ENCODE measurements at regions not wholly inside any gene's neighbourhood (a gene's known extent, or its start where the extent isn't known, plus 50 kb on each side); places are given as distances from the start of the nearest gene placed in this dataset.
A peak's percentile ranks its signal among the peaks of the same experiment; 100 is the strongest.

DNA sequence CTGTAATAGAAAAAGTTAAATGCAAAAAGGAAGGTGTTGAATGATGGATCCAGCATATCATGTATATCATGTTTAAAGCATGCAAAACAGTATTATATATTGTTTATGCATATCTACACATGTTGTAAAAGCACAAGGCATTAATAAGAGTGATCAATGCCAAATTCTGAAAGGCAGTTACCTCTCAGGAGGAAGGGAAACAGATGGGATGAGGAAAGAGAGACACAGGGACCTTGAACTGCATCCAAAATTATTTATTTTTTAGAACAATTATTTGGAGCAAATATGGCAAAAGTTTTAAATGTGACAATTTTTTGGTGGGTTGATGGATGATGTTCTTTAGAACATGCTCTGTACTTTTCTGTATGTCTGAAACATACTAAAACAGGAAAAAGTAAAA lies 193.4 kb downstream of the CLCN4 start:
- H3K4me3 ChIP-seq (replicated peaks in 1 of 4; ENCODE audit: control extremely low read depth in 1 of 4, insufficient read depth in 1 of 4, low read depth in 3 of 4, low read length in 4 of 4): no peak overlapping the region
- H3K9me3 ChIP-seq (ENCODE audit: control insufficient read depth, insufficient read depth, low read depth, low read length): no peaks in the 10 kb centered on the region
- H3K9ac ChIP-seq (ENCODE audit: insufficient read depth, low read length): no peak overlapping the region
- no peaks in the 10 kb centered on the region for H3K4me1 ChIP-seq (ENCODE audit: control insufficient read depth, extremely low read depth, insufficient read depth, low read length)
- H4K20me1 ChIP-seq (ENCODE audit: control insufficient read depth, extremely low read depth, insufficient read depth, low read length): no peaks in the 10 kb centered on the region
- no peaks in the 10 kb centered on the region for H3K36me3 ChIP-seq (ENCODE audit: control insufficient read depth, insufficient read depth, low read length)
- no peak overlapping the region for H3K4me2 ChIP-seq (ENCODE audit: extremely low read depth, insufficient read depth, low read length)
- H3K27ac ChIP-seq (ENCODE audit: insufficient read depth, low read length): no peak overlapping the region
- H3K27me3 ChIP-seq (ENCODE audit: control insufficient read depth, insufficient read depth, low read length): no peaks in the 10 kb centered on the region
- no peak for DNase-seq (ENCODE audit: low read depth in 2 of 2)
- H3K79me2 ChIP-seq (ENCODE audit: control insufficient read depth, insufficient read depth, low read length): no peaks in the 10 kb centered on the region
- no peak for TF ChIP-seq EZH2 (IDR thresholded peaks at IDR 0.05; ENCODE audit: low read length, missing control alignments)
- TF ChIP-seq, protein P1, sequence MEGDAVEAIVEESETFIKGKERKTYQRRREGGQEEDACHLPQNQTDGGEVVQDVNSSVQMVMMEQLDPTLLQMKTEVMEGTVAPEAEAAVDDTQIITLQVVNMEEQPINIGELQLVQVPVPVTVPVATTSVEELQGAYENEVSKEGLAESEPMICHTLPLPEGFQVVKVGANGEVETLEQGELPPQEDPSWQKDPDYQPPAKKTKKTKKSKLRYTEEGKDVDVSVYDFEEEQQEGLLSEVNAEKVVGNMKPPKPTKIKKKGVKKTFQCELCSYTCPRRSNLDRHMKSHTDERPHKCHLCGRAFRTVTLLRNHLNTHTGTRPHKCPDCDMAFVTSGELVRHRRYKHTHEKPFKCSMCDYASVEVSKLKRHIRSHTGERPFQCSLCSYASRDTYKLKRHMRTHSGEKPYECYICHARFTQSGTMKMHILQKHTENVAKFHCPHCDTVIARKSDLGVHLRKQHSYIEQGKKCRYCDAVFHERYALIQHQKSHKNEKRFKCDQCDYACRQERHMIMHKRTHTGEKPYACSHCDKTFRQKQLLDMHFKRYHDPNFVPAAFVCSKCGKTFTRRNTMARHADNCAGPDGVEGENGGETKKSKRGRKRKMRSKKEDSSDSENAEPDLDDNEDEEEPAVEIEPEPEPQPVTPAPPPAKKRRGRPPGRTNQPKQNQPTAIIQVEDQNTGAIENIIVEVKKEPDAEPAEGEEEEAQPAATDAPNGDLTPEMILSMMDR (conservative IDR thresholded peaks at IDR 0.05 in 1 of 2, IDR thresholded peaks at IDR 0.05 in 1 of 2; ENCODE audit: low read depth in 1 of 2, low read length in 2 of 2): no peak
- H2AFZ ChIP-seq (ENCODE audit: low read length): no peak overlapping the region

DNA sequence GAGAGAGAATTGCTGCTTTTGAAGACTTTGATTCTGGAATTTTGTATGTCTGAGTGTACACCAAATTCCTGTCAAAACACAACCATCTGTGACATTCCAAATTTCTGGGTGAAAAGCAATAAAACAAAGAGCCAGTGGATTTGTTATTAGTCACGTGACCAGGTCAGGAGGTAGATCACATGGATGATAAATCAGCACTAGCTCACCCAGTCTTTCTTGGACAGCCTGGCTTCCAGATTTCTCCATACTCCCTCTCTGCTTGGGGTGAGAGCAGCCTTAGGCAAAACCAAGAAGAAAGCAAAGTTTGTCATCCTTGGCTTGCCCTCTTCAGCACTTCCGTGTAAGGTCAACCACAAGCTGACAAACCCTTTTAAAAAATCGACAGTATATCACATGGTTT lies 194.2 kb downstream of the CLCN4 start:
- no peak overlapping the region for H3K4me3 ChIP-seq (replicated peaks in 1 of 4; ENCODE audit: control extremely low read depth in 1 of 4, insufficient read depth in 1 of 4, low read depth in 3 of 4, low read length in 4 of 4)
- H3K27ac ChIP-seq (ENCODE audit: insufficient read depth, low read length): no peak overlapping the region
- H2AFZ ChIP-seq (ENCODE audit: low read length): no peak overlapping the region
- no peaks in the 10 kb centered on the region for H3K36me3 ChIP-seq (ENCODE audit: control insufficient read depth, insufficient read depth, low read length)
- peak; percentile 54 to 71 for DNase-seq (ENCODE audit: low read depth in 2 of 2)
- H3K79me2 ChIP-seq (ENCODE audit: control insufficient read depth, insufficient read depth, low read length): no peaks in the 10 kb centered on the region
- no peak for TF ChIP-seq EZH2 (IDR thresholded peaks at IDR 0.05; ENCODE audit: low read length, missing control alignments)
- TF ChIP-seq, protein P1 (conservative IDR thresholded peaks at IDR 0.05 in 1 of 2, IDR thresholded peaks at IDR 0.05 in 1 of 2; ENCODE audit: low read depth in 1 of 2, low read length in 2 of 2): no peak
- no peak overlapping the region for H3K4me2 ChIP-seq (ENCODE audit: extremely low read depth, insufficient read depth, low read length)
- H3K27me3 ChIP-seq (ENCODE audit: control insufficient read depth, insufficient read depth, low read length): no peaks in the 10 kb centered on the region
- H3K4me1 ChIP-seq (ENCODE audit: control insufficient read depth, extremely low read depth, insufficient read depth, low read length): no peaks in the 10 kb centered on the region
- no peak overlapping the region for H3K9ac ChIP-seq (ENCODE audit: insufficient read depth, low read length)
- H4K20me1 ChIP-seq (ENCODE audit: control insufficient read depth, extremely low read depth, insufficient read depth, low read length): no peaks in the 10 kb centered on the region
- no peaks in the 10 kb centered on the region for H3K9me3 ChIP-seq (ENCODE audit: control insufficient read depth, insufficient read depth, low read depth, low read length)

DNA sequence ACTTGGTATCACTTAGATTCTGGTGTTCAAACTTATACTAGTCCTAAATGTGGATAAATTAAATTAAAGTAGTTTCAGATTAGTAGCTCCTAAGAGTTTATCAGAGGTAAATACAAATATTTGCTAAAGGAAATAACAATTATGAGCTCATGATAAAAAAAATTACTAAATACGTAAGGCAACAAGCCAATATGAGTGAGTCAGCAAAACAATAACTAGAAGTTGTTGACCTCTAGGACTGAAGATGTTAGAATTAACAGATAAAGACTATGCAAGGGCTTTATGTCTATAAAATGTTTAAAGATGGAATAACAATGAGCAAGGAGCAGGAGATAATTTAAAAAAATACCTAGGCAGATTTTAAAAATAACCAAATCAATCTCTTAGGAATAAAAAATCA lies 195.8 kb downstream of the CLCN4 start:
- Histone ChIP-seq H3K79me2 (ENCODE audit: control insufficient read depth, insufficient read depth, low read length) (no peaks in the 10 kb centered on the region), H3K9me3 (ENCODE audit: control insufficient read depth, insufficient read depth, low read depth, low read length) (no peaks in the 10 kb centered on the region), H2AFZ (ENCODE audit: low read length) (no peak overlapping the region), H3K4me2 (ENCODE audit: extremely low read depth, insufficient read depth, low read length) (no peak overlapping the region), H3K27me3 (ENCODE audit: control insufficient read depth, insufficient read depth, low read length) (no peaks in the 10 kb centered on the region), H3K4me1 (ENCODE audit: control insufficient read depth, extremely low read depth, insufficient read depth, low read length) (no peaks in the 10 kb centered on the region), H3K4me3 (replicated peaks in 1 of 4; ENCODE audit: control extremely low read depth in 1 of 4, insufficient read depth in 1 of 4, low read depth in 3 of 4, low read length in 4 of 4) (no peak overlapping the region), H3K27ac (ENCODE audit: insufficient read depth, low read length) (no peak overlapping the region), H3K36me3 (ENCODE audit: control insufficient read depth, insufficient read depth, low read length) (no peaks in the 10 kb centered on the region), H3K9ac (ENCODE audit: insufficient read depth, low read length) (no peak overlapping the region), H4K20me1 (ENCODE audit: control insufficient read depth, extremely low read depth, insufficient read depth, low read length) (no peaks in the 10 kb centered on the region)
- no peak for DNase-seq (ENCODE audit: low read depth in 2 of 2)
- TF ChIP-seq EZH2 (IDR thresholded peaks at IDR 0.05; ENCODE audit: low read length, missing control alignments): no peak
- TF ChIP-seq, protein P1 (conservative IDR thresholded peaks at IDR 0.05 in 1 of 2, IDR thresholded peaks at IDR 0.05 in 1 of 2; ENCODE audit: low read depth in 1 of 2, low read length in 2 of 2): no peak
